ENCODE measurements at regions not wholly inside any gene's neighbourhood (a gene's known extent, or its start where the extent isn't known, plus 50 kb on each side); places are given as distances from the start of the nearest gene placed in this dataset.
A peak's percentile ranks its signal among the peaks of the same experiment; 100 is the strongest.
"Not testable (repeated sequence)": the region's sequence is repeated elsewhere in the genome, so short reads cannot be mapped to it uniquely, and the experiment has no call there.

DNA sequence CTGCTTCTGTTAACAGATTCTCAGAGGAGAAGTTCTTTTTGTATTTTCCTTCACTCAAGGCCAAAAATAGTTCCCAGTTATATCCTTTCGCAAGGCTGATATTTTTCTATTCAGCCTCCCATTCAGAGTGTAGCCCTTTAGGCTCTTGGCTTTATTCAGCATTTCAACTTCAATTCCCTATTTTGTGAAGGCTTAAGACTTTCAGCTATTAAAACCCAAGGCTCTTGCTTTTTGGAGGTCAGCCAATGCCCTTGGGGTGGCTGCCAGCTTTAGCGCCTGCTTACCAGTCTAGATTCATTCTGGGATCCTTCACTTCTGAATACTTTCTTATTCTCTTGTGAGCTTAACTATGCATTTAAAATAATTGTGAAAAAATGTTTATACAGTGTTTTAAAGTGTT is 57.3 kb upstream of the ADGRA3 start:
- DNase-seq, result no peak

DNA sequence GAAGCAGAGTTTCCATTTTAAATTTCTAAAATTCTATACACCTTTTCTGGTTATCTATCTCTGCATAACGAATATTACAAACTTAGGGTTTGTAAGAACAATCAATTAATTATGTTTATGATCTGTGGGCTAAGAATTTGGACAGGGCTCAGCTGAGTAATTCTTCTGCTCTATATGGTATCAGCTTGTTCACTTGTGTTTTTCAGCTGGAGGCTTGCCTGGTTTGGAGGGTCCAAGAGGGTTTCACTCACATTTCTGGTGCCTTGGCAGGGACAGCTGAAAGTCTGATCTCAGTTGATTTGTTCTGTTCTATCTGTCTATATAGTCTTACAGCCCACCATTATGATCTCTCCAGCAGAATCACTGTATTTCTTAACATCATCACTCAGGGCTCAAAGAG is 57.8 kb upstream of the ADGRA3 start:
- no peak for DNase-seq

GRCh38 chr4:22574424-22574823 is 58.6 kb upstream of the ADGRA3 start:
- no peak for DNase-seq

DNA sequence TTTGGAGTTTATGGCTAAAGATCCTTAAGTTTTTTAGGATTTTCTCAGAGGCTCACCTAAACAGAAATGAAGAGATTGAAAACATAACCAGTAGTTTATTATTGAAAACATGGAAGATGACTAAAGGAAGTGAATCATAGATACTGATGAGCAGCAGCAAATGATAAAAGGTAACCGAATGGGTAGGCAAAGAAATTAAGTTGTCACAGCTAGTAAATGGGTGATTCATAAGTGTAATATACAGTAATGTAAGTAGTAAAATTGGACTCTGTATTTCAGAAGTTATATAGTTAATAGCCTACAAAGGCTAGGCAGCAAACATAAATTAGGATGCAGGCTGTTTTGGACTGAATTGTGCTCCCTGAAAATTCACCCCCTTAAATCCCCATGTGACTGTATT is 59.0 kb upstream of the ADGRA3 start:
- DNase-seq, result no peak

- DNase-seq, result no peak
Observed at GRCh38 chr4:22587253-22587652, 71.4 kb upstream of the ADGRA3 start.

GRCh38 chr4:22593933-22594332 is 78.1 kb upstream of the ADGRA3 start:
- DNase-seq, result no peak

DNA sequence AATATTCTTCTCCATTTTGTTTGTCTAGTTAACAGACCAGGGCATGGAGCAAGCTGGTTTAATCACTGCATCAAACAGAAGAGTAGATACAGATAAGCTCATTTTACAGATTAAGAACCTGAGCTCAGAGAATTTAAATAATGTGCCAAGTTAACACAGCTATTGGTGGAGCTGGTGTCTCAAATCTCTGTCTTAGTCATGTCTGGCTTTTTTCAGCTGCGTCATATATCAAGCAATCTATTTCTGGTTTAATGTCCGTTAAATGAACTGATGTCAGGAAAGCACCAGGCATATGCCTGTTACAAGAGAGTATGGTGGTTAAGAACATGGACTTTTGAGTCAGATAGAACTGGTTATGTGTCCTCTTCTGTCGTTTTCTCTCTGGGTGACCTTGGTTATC is 79.8 kb upstream of the ADGRA3 start:
- no peak for DNase-seq

- DNase-seq, result no peak
Observed at GRCh38 chr4:22596409-22596808, 80.5 kb upstream of the ADGRA3 start.

DNA sequence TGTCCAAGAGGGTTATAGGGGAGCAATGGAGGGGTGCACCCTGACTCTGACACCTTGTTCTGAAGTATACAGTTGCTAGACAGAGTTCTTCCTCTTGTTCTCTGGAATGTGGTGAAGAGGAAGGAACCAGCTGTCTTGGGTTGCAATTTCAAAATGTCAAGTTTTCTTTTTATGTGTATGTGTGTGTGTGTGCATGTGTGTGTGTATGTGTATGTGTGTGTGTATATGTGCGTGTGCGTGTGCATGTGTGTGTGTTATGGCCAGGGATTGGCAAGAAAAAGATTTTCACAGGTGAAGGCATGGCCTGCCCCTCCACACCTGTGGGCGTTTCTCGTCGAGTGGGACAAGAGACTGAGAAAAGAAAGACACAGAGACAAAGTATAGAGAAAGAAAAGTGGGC is 81.6 kb upstream of the ADGRA3 start:
- DNase-seq, result no peak

- DNase-seq, result not testable (repeated sequence)
Observed at GRCh38 chr4:22598113-22599047, 82.5 kb upstream of the ADGRA3 start.

DNA sequence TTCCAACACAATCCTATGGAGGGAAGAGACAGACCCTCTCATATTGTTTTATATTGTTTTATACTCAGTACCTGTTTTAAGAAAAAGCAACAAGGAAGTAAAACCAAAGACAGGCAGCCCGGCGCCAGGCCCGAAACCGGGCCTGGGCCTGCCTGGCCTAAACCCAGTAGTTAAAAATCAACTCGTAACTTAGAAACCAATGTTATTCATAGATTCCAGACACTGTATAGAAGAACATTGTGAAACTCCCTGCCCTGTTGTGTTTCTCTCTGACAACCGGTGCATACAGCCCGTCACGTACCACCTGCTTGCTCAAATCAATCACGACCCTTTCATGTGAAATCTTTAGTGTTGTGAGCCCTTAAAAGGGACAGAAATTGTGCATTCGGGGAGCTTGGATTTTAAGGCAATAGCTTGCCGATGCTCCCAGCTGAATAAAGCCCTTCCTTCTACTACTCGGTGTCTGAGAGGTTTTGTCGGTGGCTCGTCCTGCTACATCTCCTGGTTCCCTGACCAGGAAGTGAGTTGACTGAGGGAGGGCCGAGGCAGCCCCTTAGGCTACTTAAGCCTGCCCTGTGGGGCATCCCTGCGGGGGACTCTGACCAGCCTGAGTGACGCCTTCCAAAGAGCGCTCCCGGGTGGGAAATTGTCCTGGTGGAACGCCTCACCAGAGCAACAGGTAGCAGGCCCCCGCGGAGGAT is 83.5 kb upstream of the ADGRA3 start:
- not testable (repeated sequence) for DNase-seq

DNA sequence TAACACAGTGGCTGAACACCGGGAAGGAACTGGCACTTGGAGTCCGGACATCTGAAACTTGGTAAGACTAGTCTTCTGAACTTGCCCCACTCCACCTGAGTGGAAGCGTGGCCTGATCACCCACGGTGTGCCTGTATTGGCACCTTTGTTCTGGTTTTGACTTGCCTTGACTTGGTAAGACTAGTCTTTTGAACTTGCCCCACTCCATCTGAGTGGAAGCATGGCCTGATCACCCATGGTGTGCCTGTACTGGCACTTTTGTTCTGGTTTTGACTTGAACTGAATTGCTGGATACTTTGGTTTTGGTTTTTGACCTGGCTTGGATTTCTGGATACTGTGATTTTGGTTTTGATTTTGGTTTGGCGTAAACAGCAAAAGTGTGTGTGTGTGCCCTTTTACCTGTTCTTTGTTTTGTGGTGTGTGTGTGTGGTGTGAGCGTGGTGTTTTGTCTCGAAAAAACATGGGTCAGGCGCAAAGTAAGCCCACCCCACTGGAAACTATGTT is 84.1 kb upstream of the ADGRA3 start:
- not testable (repeated sequence) for DNase-seq

DNA sequence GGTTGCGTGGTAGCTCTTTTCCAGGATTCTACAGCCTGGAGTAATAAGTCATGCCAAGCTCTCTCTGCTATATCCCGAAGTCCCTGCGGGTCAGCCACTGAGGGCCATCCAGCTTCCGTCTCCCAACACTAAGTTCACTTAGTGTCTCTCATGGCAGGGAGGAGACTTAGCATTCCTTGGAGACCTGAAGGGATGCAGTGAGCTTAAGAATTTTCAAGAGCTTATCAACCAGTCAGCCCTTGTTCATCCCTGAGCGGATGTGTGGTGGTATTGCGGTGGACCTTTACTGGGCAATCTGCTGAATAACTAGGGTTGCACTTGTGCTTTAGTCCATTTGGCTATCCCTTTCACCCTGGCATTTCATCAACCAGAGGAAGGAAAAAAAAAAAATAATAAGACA is 85.8 kb upstream of the ADGRA3 start:
- not testable (repeated sequence) for DNase-seq

- peak in 1 of 2 experiments; percentile 18 for DNase-seq
Observed at GRCh38 chr4:22607382-22607781, 85.4 kb upstream of the GBA3 start.

DNA sequence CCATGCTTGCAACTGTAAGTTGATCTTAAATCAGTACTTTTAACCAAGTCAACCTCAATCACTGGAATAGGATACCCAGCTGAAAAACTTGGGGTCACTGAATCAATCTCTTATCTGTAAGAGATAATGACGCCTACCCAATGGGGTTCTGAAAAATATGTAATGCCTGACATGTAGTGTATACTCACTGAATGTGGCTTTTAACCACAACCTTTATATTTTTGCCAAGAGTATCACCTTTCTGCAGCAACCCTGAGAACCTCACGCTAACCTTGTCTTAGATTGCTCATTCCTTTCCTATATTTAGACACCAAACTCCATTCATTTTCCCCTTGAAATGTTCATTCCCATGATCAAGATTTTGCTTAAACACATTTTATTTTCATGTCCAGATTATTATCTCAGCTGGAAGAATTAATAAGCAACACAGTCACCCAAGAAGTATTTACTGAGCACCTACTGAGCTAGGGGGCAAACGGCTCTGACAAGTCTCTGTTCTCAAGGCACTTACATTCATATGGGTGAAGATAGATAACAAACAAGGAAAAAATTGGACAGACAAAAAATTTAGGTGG is 82.7 kb upstream of the GBA3 start:
- not testable (repeated sequence) for DNase-seq

- no peak for DNase-seq
Observed at GRCh38 chr4:22614114-22614513, 78.6 kb upstream of the GBA3 start.

DNA sequence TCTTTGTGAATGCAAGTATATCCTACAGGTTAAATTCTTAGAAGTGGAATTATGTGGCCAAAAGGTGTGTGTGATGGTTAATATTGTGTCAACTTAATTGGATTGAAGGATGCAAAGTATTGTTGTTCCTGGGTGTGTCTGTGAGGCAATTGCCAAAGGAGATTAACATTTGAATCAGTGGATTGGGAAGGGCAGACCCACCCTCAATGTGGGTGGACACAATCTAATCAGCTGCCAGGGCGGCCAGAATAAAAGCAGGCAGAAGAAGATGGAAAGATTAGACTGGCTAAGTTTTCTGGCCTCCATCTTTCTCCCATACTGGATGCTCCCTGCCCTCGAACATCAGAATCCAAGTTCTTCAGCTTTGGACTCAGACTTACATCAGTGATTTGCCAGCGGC is 76.2 kb upstream of the GBA3 start:
- no peak for DNase-seq

GRCh38 chr4:22620144-22620543 is 72.6 kb upstream of the GBA3 start:
- DNase-seq, result not testable (repeated sequence)

GRCh38 chr4:22621970-22622369 is 70.8 kb upstream of the GBA3 start:
- not testable (repeated sequence) for DNase-seq

DNA sequence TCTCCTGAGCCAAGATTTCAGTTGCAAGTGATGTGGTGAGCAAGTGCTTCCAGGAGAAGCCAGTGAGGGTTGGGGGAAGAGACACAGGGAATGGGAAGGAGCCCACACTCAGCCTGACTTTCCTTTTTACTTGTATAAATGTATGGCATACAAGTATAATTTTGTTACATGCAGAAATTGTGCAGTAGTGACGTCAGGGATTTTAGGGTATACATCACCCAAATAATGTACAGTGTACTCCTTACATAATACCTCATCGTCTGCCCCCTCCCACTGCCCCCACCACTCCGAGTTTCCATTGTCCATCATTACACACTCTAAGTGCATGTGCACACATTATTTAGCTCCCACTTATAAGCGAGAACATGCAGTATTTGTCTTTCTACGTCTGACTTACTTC is 68.7 kb upstream of the GBA3 start:
- not testable (repeated sequence) for DNase-seq

- DNase-seq, result no peak
Observed at GRCh38 chr4:22625311-22625710, 67.4 kb upstream of the GBA3 start.

GRCh38 chr4:22627851-22628250 is 64.9 kb upstream of the GBA3 start:
- not testable (repeated sequence) for DNase-seq

GRCh38 chr4:22630161-22630975 is 62.4 kb upstream of the GBA3 start:
- not testable (repeated sequence) for DNase-seq

All from NCI-H187 (cell line).